GM19324 (cell line): ENCODE measurements at regions not wholly inside any gene's neighbourhood (a gene's known extent, or its start where the extent isn't known, plus 50 kb on each side); places are given as distances from the start of the nearest gene placed in this dataset.

Source experiments
- ATAC-seq: cut with Tn5 transposase; IDR thresholded peaks from one replicate; pipeline ENCODE4 v1.9.1; 2021; ENCODE audit warnings: mild to moderate bottlenecking, moderate library complexity; ENCODE audit not compliant: unreplicated experiment, low FRiP score

- ATAC-seq, result no peak
These were observed 240.0 kb upstream of the BLID start for GRCh38 chr11:122355968-122356367.

- no peak for ATAC-seq
These were observed 238.1 kb upstream of the BLID start for GRCh38 chr11:122354025-122354697.

GRCh38 chr11:122353561-122353960, 237.5 kb upstream of the BLID start:
- ATAC-seq, result no peak

GRCh38 chr11:122348659-122349409, 232.8 kb upstream of the BLID start:
- no peak for ATAC-seq

DNA sequence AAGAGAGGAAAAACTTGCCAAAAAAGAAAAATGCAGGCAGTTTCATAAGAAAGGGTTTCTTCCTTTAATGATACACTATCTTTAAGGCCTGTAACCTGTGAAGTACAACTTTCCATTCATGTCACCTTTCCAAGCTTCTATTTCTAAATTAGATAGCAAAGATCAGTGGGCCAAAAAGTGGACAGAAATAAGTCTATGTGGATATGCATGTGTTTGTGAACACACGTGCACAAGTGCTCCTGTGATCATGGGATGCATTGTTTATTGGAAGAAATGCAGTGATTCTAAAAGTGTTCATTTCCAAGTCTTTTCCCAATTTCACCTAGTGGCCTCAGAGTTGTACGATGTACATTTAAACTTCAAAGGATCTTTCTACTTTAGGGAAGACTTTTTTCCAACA, 230.0 kb upstream of the BLID start:
- ATAC-seq, result no peak

- no peak for ATAC-seq
These were observed 229.6 kb upstream of the BLID start for GRCh38 chr11:122345586-122345985.

DNA sequence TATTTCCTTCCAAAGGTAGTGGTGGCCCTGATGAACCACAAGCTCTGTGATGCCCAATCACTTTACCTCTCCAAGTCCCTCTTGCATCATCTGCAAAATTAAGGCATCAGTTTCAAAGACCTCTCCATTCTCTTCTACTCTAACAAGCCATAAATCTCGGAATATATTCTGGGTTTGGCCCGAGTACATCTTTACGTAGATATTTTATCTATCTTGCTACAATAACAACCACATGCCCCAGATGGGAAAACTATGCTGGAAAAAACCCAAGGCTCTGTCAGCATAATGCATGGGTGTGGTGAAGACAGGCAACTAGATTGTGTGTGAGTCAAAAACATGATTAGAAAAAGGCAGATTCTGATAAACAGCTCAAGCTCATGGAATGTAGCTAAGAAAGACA, 228.2 kb upstream of the BLID start:
- ATAC-seq, result no peak

DNA sequence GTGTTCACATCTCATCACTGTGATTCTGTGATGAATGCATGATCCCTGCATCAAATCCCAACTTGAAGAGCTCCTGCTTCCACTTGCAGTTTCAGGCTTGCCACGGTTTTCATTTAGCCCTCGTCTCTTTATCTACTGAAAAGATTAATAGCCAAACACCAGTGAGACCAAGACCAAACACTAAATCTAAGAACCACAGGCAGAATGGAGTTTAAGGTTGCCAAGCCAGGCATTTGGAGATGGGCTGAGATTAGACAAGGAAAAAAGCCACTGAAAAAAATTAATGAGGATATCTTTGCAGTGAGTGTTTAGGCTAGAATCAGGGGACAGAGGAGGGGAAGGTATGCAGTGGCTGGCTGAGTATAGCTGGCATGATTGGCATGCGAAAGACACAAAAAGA, 227.2 kb upstream of the BLID start:
- no peak for ATAC-seq

- ATAC-seq, result no peak
These were observed 226.2 kb upstream of the BLID start for GRCh38 chr11:122342089-122342744.

DNA sequence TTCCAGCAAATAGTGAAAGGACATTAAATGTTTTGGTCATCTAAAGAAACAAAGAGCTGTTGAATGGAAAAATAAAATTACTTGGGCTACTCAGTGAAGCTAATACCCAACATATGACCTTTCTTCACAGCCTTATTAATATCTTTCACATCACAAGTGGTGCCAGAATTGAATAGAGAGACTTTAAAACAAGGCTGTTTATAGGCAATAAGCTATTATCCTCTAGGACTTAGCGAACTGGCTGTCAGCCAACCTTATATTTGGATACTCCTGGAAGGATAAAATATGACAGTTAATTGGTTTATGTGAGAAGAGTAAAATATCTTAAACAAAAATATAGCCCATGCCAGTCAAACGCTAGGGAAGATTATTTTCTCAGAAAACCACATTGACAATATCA, 225.5 kb upstream of the BLID start:
- no peak for ATAC-seq

DNA sequence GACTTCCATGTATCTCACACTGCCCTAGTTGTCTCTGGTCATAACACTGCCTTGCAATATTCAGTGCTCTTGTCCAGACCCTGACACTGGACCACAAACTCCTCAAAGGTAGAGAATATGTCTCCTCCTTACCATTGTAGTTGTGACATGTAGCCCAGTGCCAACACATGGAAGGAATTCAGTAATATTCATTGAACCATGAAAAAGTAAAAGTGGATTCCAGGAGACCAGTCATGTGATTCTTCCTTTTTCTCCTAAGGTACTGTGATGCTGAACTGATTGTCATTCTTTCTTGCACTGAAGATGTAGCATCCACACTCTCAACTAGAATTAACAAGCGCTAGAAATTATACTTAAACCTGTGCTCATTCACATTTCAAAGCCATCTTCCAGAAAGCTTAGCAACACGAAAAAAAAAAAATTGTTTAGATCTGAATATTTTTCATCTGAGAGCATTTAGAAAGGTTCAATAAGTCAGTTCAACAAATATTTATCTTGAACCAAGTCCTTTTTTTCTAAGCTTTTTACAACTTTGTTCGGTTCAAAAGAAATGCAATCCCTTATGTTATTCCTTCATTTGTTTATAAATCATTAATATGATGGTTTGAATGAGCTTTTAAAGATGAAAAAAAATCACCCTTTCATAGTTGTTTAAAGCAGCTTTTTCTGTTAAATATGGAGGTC, 224.7 kb upstream of the BLID start:
- ATAC-seq, result no peak

GRCh38 chr11:122339436-122340060, 223.5 kb upstream of the BLID start:
- no peak for ATAC-seq

DNA sequence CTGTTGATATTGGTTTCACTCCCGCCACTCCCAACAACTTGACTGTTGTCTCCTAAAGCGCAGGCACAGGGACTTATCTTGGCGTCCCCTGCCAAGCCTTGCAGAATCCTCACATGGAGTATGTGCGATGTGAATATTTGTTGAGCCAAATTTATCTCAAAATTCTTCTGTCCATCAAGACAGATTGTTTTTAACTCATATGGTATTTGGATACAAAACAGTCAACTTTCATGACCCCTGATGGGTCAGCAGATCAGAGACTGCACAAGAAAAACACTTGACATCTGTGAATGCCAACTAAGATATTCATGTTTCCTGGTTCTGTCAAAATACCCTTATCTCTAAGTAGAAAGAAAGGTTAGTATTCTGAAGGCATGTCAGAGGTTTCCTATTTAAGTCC, 221.7 kb upstream of the BLID start:
- ATAC-seq, result no peak

GRCh38 chr11:122337241-122337640, 221.2 kb upstream of the BLID start:
- ATAC-seq, result no peak

GRCh38 chr11:122336706-122337105, 220.7 kb upstream of the BLID start:
- ATAC-seq, result no peak

GRCh38 chr11:122334546-122335339, 218.7 kb upstream of the BLID start:
- no peak for ATAC-seq

- ATAC-seq, result no peak
These were observed 217.5 kb upstream of the BLID start for GRCh38 chr11:122333467-122333866.

- ATAC-seq, result no peak
These were observed 215.1 kb upstream of the BLID start for GRCh38 chr11:122331079-122331478.

GRCh38 chr11:122330279-122330965, 214.4 kb upstream of the BLID start:
- ATAC-seq, result no peak
